NB4 (cell line): ENCODE measurements at regions not wholly inside any gene's neighbourhood (a gene's known extent, or its start where the extent isn't known, plus 50 kb on each side); places are given as distances from the start of the nearest gene placed in this dataset.

Experiments
- DNase-seq: peaks from one replicate; pipeline ENCODE4 v3.0.0; 2010; ENCODE audit warnings: low read depth
- H3K4me3 ChIP-seq: one replicate; pipeline ENCODE4 v1.5.1; 2011; ENCODE audit warnings: mild to moderate bottlenecking, low read depth, low read length, moderate library complexity
- CTCF ChIP-seq: IDR thresholded peaks from one replicate; pipeline ENCODE4 v1.5.1; 2012; ENCODE audit warnings: low read depth, low read length
- MAX ChIP-seq: IDR thresholded peaks from 2 replicates; pipeline ENCODE4 v1.6.1; 2011; ENCODE audit warnings: low read depth, low read length
- MYC ChIP-seq: IDR thresholded peaks from 2 replicates; pipeline ENCODE4 v1.6.1; 2011; ENCODE audit warnings: low read depth, low read length
- POLR2A ChIP-seq: IDR thresholded peaks from 2 replicates; pipeline ENCODE4 v1.6.1; 2011; ENCODE audit warnings: mild to moderate bottlenecking; ENCODE audit not compliant: insufficient read length; ENCODE audit errors: extremely low read depth

- no peak for TF ChIP-seq CTCF
- DNase-seq = no peak
Observed at GRCh38 chr2:185372188-185372587, 366.4 kb upstream of the FSIP2 start.

GRCh38 chr2:185373229-185373628 lies 365.4 kb upstream of the FSIP2 start:
- no peak overlapping the region for H3K4me3 ChIP-seq
- no peak for DNase-seq
- TF ChIP-seq MAX (no peak), POLR2A (no peak), MYC (no peak), CTCF (no peak)

More at GRCh38 chr2:185372188-185372587, 366.4 kb upstream of the FSIP2 start:
- H3K4me3 ChIP-seq = no peak overlapping the region

GRCh38 chr2:185374878-185375277 lies 363.7 kb upstream of the FSIP2 start:
- no peak for TF ChIP-seq MYC
- no peak for TF ChIP-seq CTCF
- TF ChIP-seq MAX = no peak
- TF ChIP-seq POLR2A = no peak

GRCh38 chr2:185375731-185376130 lies 362.9 kb upstream of the FSIP2 start:
- H3K4me3 ChIP-seq = no peak overlapping the region
- DNase-seq = no peak
- no peak for TF ChIP-seq CTCF
- TF ChIP-seq MYC = no peak
- no peak for TF ChIP-seq POLR2A
- TF ChIP-seq MAX = no peak

More at GRCh38 chr2:185374878-185375277, 363.7 kb upstream of the FSIP2 start:
- DNase-seq = no peak
- H3K4me3 ChIP-seq = no peak overlapping the region

GRCh38 chr2:185381631-185382030 lies 357.0 kb upstream of the FSIP2 start:
- no peak for DNase-seq
- TF ChIP-seq POLR2A = no peak
- no peak for TF ChIP-seq CTCF
- TF ChIP-seq MYC = no peak
- no peak for TF ChIP-seq MAX
- no peak overlapping the region for H3K4me3 ChIP-seq
